Left hindlimb (tissue), 1 donor: ENCODE measurements at regions not wholly inside any gene's neighbourhood (a gene's known extent, or its start where the extent isn't known, plus 50 kb on each side); places are given as distances from the start of the nearest gene placed in this dataset.
"Not testable (repeated sequence)": the region's sequence is repeated elsewhere in the genome, so short reads cannot be mapped to it uniquely, and the experiment has no call there.

ENCODE experiments used
- DNase-seq: peaks from one replicate; pipeline ENCODE4 v3.0.0-alpha.2; 2018

DNA sequence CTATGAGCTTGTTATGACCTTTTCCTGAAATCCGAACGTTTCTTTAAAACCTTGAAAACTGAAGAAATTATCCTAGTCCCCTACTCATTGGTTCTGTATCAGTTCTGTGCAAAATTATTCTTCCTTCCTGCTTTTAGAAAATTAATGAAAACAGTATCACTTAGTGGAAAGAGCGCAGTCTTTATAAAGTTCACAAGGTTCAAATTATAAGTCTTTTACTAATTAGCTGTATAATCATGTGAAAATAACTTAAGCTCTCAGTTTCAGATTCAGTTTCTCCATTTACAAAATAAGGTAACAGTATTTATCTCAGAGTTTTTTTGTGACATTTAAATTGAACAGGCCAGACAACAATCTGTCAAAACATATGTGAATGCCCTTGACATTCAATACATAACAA lies 306.1 kb downstream of the ADAMTS20 start:
- DNase-seq, result no peak

DNA sequence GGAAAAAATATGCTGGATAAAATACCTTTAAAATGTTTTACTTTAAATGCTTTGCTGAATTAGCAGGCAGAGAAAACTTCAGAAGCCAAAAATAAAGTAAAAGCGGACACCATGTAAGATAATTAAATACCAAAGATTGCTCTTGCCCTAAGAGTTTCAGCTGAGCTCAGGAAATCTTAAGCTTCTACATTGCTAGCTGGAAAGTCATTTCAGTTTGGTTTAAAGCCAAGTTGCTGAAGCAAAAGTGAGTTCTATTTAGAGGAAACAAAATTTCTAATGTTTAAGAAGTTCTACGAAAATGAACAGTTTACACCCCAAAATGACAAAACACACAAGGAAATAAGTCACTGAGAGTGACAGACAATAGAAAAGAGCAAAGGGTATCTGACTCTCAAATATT lies 310.0 kb downstream of the ADAMTS20 start:
- DNase-seq, result no peak

DNA sequence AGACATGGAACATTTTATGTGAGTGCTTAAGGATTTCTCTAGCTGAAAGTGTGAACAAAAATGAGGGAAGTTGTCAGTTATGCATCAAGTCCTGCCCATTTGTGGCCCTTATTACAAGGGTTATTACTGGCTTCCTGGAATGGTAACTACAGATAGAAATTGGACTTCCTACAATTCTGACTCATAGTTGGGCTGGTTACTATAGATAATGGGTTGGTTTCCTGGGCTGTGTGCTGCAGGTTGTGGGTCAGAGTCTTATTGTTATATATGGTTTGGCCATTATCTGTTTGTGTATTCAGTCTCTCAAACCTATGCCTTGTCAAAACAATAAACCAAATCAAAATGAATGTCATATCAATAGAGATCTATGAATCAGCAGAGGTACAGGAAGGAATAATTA lies 313.7 kb downstream of the ADAMTS20 start:
- no peak for DNase-seq

DNA sequence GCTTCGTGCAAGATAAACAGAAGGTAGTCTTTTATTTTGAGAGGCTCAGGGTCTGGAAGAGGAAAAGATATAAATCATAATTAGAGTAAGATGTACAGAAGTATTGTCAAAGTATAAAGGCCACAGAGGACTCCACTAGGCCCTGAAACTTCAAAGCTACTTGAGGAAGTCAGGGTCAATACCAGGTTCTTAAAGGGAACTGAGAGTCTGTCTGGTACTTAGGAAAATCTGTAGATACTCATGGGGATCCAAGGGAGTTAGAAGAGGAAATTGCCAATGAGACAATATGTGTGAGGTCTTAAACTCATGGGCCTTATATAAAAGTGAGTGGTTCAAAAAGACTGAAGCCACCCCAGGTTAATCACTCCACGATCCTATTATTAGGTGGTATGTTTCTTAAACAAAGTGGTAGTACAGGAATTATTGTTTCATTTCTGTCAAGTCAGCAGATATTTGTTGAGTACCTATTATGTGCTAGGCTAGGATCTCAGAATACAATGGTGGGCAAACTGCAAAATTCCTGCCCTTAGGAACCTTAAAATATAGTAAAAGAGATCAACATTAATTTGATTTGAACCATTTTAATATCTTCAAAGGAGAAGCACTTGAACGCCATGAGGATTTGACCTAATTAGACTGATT lies 314.6 kb downstream of the ADAMTS20 start:
- no peak for DNase-seq

DNA sequence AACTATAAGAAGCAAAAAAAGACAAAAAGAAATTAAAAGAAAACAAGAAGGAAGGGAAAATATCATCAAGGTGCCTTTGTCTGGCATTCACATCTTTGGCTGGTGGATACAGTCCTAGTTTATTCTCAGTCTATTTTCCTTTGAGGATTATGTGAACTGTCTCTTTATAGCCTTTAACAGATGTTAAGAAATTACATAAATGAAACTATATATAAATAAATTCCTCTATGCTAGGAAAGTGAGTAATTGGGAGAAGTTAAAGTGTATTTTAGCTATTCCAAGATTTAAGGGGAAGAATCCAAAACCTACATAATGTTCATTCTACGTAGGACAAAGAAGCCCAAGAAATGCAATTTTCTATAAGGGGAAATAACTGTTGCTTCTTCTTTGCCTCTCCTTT lies 316.3 kb downstream of the ADAMTS20 start:
- DNase-seq, result no peak

DNA sequence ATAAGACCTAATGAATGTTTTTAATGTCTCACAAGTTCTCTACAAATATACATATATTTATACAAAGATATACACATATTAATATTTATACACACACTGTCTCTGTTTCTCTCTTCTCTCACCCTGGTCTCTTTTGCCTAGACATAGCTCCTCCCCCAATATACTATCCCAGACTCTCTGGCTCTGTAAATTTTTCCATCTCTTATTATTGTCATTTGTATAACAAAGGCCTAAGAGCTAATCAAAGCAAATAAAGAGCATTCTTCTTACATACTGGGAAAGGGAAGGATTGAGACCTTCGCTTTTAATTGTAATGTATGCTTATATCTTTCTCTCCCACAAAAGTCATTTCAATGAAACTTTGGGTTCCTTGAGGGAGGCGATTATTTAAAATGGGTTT lies 318.1 kb downstream of the ADAMTS20 start:
- no peak for DNase-seq

DNA sequence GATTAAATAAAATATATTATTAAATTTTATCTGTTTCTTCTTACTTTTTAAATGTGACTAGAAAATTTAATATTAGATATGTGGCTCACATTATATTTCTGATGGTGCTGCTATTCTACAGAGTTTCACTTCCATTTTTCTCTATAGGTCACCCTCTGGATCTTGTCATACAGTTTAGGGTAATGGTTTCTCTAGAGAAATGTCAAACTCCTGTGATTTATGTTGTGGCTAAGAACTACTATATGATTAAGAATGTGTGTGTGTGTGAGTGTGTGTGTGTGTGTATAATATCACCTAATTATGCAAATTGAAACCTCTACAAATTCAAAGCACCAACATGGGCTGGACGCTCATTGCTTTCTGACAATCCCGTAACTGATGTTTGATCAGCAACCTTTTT lies 325.9 kb downstream of the ADAMTS20 start:
- DNase-seq, result no peak

DNA sequence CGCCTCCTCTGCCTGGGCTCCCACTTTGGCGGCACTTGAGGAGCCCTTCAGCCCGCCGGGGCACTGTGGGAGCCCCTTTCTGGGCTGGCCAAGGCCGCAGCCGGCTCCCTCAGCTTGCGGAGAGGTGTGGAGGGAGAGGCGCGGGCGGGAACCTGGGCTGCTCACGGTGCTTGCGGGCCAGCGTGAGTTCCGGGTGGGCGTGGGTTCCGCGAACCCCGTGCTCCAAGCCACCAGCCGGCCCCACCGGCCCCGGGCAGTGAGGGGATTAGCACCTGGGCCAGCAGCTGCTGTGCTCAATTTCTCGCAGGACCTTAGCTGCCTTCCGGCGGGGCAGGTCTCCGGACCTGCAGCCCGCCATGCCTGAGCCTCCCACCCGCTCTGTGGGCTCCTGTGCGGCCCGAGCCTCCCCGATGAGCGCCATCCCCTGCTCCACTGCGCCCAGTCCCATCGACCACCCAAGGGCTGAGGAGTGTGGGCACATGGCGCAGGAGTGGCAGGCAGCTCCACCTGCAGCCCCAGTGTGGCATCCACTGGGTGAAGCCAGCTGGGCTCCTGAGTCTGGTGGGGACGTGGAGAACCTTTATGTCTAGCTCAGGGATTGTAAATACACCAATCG lies 327.7 kb downstream of the ADAMTS20 start:
- not testable (repeated sequence) for DNase-seq

DNA sequence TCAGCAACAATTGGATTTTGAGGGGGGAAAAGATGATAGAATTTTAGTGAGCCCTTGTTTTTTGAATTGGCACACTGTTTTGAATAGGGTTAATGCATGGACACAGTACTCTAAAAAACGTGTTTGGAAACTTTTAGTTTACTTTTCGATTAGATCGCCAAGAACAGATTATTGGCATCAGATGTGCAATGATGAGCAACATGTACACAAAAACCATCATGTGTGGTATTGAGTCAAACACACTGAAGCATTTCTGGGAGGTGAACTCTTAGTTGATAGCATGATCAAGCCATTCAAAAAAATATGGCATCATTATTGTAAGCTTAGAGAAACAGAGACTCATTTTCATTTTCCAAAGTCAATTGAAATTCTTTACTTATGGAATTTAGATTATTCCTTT lies 329.2 kb downstream of the ADAMTS20 start:
- DNase-seq, result no peak

DNA sequence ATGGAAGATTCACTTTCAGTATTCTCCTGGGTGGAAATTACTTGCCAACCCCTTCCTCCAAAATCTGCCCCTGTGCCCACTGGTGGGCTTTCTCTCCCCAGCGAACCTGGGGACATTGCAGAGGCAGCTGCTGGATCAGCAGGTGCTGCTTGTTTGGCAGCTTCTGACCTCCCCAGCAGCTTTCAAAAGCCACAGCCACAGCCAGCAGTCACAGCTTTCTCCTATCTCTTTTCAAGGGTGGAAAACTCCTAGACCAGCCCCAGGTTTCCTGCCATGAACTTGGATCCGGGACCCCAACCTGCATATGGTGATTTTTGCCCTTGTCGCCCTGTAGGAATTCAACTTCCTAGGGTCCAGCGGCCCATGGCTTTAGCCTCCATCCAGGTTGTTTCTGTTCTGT lies 330.8 kb downstream of the ADAMTS20 start:
- DNase-seq, result no peak

DNA sequence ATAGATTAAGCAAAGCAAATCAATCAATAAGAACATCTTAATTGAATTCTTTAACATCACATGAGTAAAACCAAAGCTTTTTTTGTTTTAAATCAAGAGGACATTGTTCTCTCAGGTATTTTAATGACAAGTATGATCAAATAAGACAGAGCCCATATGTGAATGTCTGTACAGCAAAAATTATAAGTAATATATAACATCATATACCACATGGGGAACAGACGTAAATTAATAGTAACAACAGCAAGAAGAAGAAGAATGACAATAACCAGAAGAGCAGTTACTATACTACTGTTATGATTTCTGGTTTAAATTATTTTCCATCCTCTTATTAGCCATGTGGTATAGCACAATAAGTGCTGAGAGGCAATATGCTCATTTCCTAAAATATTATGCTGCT lies 335.5 kb downstream of the ADAMTS20 start:
- no peak for DNase-seq

DNA sequence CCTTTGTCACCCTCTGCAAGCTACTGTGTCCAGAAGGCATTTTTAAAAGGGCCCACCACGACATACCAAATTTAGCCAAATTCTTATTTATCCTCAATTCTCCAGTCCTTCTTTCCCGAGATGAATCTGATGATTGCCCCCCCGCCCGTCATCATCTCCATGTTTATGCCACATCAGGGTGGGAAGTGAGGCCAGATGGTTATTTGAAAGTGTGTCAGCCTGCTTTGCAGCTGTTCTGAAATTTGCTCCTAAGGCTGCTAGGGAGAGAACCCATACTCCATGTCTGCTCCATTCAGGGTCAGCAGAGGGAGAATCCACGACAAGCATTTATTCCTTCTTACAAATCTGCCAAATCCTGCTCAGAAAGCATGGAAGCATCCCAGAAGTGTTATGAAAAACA lies 337.8 kb downstream of the ADAMTS20 start:
- no peak for DNase-seq

DNA sequence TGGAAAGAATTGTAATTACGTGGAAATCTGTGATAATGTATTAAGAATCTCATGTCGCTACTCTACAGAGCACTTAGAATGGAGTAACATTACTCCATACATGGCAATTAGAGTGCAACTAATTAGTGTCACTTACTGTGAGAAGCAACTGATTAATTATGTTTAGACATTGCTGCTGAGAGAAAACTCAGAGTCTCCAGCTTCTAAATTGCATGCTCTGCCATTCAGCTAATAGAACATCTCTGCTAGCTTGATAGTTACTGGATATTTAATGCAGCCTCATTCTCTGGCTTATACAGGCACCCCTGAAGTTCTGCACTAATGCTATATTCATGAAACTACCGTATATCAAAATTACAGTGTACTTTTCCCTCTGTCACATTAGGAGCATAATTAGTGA lies 338.4 kb downstream of the ADAMTS20 start:
- DNase-seq, result no peak

DNA sequence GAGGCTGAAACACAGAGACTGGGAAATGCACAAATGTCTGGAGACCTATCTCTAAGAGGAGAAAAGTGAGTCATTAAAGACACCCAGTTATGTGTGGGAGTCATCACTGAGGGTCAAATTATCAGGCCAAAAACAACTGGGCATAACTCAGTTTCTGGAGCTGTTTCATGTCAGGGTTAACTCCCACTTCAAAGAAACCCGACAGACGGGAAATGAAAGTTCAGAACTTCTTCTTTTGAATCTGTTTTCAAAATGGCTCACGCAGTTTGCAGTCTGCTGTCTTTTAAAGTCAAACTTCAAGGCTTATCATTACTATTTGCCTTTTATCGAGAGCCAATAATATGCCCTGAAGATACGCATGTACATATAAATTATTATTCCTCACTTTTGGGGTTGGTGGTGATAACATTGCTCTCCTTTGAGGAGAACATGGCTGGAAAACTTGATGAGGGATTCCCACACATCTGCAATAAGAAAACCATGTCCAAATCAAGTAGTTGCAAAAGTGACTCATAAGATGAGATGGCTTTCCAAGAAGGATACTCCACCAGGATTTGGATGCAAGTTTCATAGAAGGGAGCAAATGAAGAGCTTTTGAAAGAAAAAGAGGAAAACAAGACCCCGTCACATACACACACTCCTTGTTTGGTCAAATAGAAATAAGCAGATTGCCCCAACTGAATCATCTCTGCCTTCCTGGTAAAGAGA lies 341.4 kb downstream of the ADAMTS20 start:
- DNase-seq, result no peak

DNA sequence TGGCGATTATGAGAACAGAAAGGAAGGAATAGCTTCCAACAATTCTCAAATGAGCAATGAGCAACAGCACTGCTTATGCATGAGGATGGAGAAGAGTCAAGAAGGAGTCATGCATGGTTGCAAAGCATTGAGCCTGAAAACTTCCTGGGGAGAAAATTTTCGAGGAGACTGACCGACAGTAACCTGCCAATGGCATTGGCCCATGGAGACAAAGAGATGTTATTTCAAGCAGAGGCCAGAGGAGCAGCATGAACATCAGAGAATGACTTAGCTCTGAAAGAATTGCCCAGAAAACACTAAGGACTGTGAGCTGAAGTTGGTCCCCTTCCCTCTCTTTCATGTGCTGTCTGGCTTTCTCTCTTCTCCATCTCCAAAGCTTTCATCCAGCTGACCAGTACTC lies 343.4 kb downstream of the ADAMTS20 start:
- DNase-seq, result peak; percentile 42

DNA sequence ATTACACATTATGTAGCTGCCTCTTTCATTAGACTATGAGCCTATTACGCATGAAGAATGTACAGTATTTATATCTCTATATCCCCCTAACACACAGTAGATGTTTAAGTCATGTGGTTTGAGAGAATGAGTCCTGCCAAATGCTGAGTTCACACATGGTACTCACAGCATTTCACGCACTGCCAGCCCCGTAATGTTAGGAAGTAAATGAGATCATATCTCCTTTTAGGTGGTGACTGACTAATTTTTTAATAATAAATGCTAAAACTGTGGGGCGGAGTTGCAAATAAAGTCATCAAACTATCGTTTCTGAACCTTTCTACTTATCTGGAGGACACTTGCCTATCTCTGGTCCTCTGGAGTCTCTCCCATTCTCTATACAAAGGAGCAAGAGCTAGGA lies 343.8 kb downstream of the ADAMTS20 start:
- no peak for DNase-seq

DNA sequence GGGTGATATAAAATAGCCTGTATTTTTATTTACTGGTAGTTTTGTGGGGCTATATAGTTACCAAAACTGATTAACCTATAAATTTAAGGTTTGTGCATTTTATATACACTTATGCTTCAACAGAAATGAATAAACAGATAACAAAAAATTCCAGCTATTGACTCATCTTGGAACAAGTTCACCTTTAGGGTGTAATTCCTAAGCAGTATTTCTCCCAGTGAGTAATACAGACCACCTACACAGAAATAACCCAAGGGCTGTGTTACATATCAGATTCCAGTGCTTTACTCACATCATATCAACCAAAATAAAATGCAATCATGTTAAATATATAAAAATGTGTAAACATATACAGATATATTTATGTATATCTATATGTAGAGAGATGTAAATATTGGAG lies 345.6 kb downstream of the ADAMTS20 start:
- no peak for DNase-seq

DNA sequence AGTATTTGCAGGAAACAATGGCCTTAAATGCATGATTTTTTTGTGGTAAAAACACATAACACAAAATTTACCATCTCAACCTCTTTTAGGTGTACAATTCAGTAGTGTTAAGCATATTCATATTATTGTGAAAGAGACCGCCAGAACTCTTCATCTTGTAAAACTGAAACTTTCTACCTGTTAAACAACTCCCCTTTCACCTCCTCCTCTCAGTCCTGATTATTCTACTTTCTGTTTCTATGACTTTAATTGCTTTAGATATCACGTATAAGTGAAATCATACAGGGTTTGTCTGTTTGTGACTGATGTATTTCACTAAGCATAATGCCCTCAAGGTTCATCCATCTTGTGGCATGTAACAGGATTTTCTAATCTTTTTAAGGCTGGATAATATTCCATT lies 353.4 kb downstream of the ADAMTS20 start:
- DNase-seq, result no peak

DNA sequence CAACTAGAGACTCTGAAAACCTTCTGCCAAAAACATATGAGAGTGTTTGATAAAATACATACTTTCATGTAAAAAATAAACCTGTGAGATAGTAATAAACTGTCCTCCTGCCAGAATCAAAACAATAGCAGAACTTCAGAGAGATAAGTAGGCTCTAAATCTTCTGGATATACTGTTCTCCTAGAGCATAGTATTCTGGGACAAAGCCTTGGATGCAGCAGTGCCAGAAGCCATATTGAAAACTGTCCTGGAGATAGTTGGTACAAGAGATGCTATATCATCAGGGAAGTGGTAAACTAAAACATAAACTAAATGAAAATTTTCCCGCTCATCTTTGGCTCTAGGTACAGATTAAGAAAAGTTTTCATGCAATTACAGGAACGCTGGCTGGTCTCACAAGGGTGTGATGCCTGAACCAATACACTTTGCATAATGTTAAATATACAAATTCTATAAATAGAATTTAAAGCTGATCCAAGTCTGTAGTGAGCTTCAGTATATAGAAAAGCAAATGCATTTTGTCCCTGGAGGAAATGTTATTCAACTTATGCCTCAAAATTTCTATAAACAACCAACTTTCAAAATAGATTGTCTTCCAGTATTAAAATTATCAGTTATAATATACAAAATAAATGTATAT lies 355.6 kb downstream of the ADAMTS20 start:
- no peak for DNase-seq

DNA sequence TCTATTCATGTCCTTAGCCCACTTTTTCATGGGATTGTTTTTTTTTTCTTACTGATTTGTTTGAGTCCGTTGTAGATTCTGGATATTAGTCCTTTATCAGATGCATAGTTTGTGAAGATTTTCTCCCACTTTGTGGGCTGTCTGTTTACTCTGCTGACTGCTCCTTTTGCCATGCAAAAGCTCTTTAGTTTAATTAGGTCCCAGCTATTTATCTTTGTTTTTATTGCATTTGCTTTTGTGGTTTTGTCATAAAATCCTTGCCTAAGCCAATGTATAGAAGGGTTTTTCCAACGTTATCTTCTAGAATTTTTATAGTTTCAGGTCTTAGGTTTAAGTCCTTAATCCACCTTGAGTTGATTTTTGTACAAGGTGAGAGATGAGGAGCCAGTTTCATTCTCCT lies 358.9 kb downstream of the ADAMTS20 start:
- DNase-seq, result not testable (repeated sequence)

DNA sequence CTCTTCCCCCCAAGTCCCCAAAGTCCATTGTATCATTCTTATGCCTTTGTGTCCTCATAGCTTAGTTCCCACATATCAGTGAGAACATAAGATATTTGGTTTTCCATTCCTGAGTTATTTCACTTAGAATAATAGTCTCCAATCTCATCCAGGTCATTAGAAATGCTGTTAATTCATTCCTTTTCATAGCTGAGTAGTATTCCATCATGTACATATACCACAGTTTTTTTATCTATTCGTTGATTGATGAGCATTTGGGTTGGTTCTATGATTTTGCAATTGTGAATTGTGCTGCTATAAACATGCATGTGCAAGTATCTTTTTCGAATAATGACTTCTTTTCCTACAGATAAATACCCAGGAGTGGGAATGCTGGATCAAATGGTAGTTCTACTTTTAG lies 359.6 kb downstream of the ADAMTS20 start:
- not testable (repeated sequence) for DNase-seq

DNA sequence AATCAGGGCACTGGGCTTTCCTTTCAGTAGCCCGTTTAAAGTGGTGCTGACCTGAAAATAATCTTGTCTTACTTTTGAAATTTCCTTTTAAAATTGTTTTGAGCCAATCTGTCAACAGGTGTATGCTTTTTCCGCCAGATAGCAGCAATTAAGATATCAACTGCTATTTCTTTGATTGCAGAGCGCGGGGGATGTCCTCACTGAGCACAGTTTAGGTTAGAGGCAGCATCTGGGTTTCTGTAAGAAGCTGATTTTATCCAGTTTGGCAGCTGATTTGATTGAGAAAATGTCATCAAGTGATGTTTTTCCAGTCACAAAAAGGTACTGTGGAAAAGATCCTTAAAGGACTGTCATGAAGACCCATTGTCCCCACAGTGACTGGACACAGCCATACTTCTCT lies 371.8 kb downstream of the ADAMTS20 start:
- DNase-seq, result no peak

DNA sequence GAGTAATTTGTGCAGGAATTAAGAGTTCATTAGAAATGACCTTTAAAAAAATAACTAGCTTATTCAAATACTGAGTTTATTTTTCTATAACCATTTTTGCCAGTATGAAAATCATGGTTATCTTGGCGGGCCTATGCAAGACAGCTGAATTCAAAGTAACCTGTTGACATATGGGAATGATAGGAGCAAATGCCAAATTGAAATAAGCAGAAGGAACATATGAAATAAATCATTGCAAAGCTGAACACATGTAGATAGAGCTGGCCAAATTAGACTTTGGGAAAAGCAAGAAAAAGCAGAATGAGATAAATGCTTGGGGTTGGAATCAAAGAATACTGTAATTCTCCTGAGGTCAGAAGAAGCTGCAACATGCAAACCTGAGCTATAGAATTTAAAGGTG lies 372.5 kb downstream of the ADAMTS20 start:
- no peak for DNase-seq

DNA sequence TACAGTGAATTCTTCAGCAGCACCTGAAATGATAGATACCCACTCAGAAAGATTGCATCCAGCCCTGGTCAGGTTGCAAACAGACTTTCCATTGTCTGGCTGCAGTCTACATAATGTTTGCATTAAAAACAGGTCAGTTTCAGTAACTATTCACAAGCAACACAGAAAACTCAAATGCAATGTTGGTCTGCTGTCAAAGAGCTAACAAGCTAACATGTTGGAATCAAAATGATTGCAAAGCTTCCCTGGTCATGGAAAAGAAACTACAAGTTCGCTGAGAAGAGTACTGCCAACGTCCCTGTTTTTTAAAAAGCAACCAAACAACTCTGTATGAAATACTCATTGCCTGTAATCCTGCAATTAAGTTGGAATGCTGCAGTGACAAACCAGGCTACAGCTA lies 374.7 kb downstream of the ADAMTS20 start:
- no peak for DNase-seq
